ENCODE measurements at regions not wholly inside any gene's neighbourhood (a gene's known extent, or its start where the extent isn't known, plus 50 kb on each side); places are given as distances from the start of the nearest gene placed in this dataset.

- TF ChIP-seq EZH2 (IDR thresholded peaks at IDR 0.05) (no peak), POLR2AphosphoS5 (IDR thresholded peaks at IDR 0.05; ENCODE audit: borderline replicate concordance, low read depth, low read length) (no peak)
These were observed 654.5 kb downstream of the TOX3 start for GRCh38 chr16:51892293-51893007.

All from SK-N-MC (cell line).